NT2/D1 (cell line): ENCODE measurements at regions not wholly inside any gene's neighbourhood (a gene's known extent, or its start where the extent isn't known, plus 50 kb on each side); places are given as distances from the start of the nearest gene placed in this dataset.

Source experiments
- SUZ12 ChIP-seq: IDR thresholded peaks from 2 replicates; pipeline ENCODE4 v1.6.1; 2011; ENCODE audit not compliant: insufficient read length, insufficient read depth; ENCODE audit errors: extremely low read depth
- YY1 ChIP-seq: IDR thresholded peaks from 2 replicates; pipeline ENCODE4 v1.6.1; 2011; ENCODE audit not compliant: insufficient read length, insufficient read depth
- ZNF274 ChIP-seq: IDR thresholded peaks from 2 replicates; pipeline ENCODE4 v1.6.1; 2011; ENCODE audit warnings: mild to moderate bottlenecking, low read depth, low read length

- TF ChIP-seq YY1 (no peak), SUZ12 (no peak), ZNF274 (no peak)
These were observed 134.3 kb upstream of the MAP1B start for GRCh38 chr5:71972777-71973473.
